Gastrocnemius medialis (tissue), 4 donors: ENCODE measurements at regions not wholly inside any gene's neighbourhood (a gene's known extent, or its start where the extent isn't known, plus 50 kb on each side); places are given as distances from the start of the nearest gene placed in this dataset.

Source experiments
- CTCF ChIP-seq, 5 experiments: fragments of 450-650 bp in 3 of 5; fragments of 200-600 bp in 2 of 5; sonication (generic) in 2 of 5; IDR thresholded peaks in 4 of 5; conservative IDR thresholded peaks in 1 of 5; 1 replicate in 4 of 5; 2 replicates in 1 of 5; pipeline ENCODE4 v1.5.1; 2016 to 2019; ENCODE audit warnings: antibody characterized with exemption in 5 of 5, mild to moderate bottlenecking in 3 of 5, moderate library complexity in 3 of 5
- POLR2A ChIP-seq, 2 donors: fragments of 450-650 bp; IDR thresholded peaks; one replicate each; pipeline ENCODE4 v1.6.1; 2017; ENCODE audit warnings: antibody characterized with exemption in 2 of 2, mild to moderate bottlenecking in 2 of 2, moderate library complexity in 2 of 2

DNA sequence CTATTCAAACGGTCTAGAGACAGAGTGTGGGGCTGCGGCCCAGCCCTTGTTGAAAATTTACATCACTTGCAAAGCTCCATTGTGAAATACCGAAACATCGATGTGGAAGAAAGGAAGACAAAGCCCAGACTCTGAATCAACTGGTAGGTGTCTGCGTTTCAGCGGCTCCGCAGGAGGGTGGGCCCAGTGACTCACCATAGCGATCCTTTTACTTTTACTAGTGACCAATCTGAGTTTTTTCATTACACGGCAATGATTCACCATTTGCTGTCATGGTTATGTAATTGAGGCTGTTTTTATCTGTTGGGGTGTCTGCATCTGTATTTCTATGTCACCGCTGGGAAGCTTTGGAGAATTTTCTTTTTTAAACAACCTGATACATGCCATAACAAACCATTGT is 66.6 kb upstream of the ODC1 start:
- TF ChIP-seq CTCF (IDR thresholded peaks at IDR 0.05 in 4 of 5, conservative IDR thresholded peaks at IDR 0.05 in 1 of 5) (no peak), POLR2A (IDR thresholded peaks at IDR 0.05) (no peak)
